ENCODE measurements at regions not wholly inside any gene's neighbourhood (a gene's known extent, or its start where the extent isn't known, plus 50 kb on each side); places are given as distances from the start of the nearest gene placed in this dataset.
"Not testable (repeated sequence)": the region's sequence is repeated elsewhere in the genome, so short reads cannot be mapped to it uniquely, and the experiment has no call there.

DNA sequence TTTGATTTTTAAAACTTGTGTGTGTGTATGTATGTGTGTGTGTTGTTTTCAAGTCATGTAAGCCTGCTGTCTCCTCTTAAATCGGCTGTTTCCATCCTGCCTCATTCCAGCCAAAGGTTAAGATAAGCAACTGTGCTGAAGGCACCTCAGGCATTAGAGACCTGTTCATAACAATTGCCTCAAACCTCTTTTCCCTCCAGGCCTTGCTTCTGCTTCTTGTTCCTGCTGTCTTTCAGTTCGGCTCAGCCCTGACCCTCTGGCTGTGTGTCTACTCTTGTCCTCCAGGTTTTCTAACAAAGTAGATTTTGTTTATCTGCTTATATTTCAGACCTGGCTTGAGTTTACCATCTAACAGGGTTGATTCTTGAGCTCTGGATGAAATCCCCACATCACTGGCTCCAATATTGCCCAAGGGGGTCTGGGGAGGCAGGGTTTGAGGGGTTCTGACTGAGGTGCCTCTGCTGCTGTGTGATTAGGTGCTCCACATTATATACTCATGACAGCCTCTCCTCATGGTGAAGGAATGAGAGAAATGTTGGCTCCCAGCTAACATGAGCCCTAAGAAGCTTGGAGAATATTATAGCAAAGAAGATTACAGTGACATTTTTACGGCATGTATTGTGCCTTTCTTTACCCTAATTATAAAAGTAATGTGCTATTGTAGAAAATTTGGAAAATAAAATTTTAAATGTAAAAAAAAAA is 229.7 kb upstream of the PIK3R1 start:
- H3K4me1 ChIP-seq (ENCODE audit: control insufficient read depth in 1 of 2, low read depth in 2 of 2), result peaks cover 8 to 20% of the 10 kb centered on the region in 2 donors
- H3K4me3 ChIP-seq, result no peak overlapping the region
- ATAC-seq (ENCODE audit: insufficient number of reproducible peaks, low FRiP score, low read depth) (no peak), DNase-seq (ENCODE audit: low spot score) (no peak)
- H3K36me3 ChIP-seq, result no peaks in the 10 kb centered on the region
- H3K9me3 ChIP-seq, result no peaks in the 10 kb centered on the region
- no peaks in the 10 kb centered on the region for H3K27me3 ChIP-seq (replicated peaks; ENCODE audit: insufficient read depth)
- TF ChIP-seq, protein P1, sequence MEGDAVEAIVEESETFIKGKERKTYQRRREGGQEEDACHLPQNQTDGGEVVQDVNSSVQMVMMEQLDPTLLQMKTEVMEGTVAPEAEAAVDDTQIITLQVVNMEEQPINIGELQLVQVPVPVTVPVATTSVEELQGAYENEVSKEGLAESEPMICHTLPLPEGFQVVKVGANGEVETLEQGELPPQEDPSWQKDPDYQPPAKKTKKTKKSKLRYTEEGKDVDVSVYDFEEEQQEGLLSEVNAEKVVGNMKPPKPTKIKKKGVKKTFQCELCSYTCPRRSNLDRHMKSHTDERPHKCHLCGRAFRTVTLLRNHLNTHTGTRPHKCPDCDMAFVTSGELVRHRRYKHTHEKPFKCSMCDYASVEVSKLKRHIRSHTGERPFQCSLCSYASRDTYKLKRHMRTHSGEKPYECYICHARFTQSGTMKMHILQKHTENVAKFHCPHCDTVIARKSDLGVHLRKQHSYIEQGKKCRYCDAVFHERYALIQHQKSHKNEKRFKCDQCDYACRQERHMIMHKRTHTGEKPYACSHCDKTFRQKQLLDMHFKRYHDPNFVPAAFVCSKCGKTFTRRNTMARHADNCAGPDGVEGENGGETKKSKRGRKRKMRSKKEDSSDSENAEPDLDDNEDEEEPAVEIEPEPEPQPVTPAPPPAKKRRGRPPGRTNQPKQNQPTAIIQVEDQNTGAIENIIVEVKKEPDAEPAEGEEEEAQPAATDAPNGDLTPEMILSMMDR (IDR thresholded peaks at IDR 0.05), result no peak
- no peak overlapping the region for H3K27ac ChIP-seq

DNA sequence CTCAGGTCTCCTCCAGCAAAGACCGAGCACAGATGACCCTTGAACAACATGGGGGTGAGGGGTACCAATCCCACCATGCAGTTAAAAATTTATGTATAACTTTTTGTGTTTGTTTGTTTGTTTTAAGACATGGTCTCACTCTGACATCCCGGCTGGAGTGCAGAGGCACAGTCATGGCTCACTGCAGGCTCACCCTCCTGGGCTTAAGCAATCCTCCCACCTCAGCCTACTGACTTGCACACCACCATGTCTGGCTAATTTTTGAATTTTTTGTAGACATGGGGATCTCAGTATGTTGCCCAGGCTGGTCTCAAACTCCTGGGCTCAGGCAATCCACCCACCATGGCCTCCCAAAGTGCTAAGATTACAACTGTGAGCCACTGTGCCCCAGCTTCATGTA is 231.0 kb upstream of the PIK3R1 start:
- Histone ChIP-seq H3K36me3 (no peaks in the 10 kb centered on the region), H3K9me3 (no peaks in the 10 kb centered on the region), H3K27me3 (replicated peaks; ENCODE audit: insufficient read depth) (no peaks in the 10 kb centered on the region), H3K27ac (no peak overlapping the region), H3K4me3 (no peak overlapping the region), H3K4me1 (ENCODE audit: control insufficient read depth in 1 of 2, low read depth in 2 of 2) (peaks cover 8 to 20% of the 10 kb centered on the region in 2 donors)
- no peak for DNase-seq (ENCODE audit: low spot score)
- ATAC-seq (ENCODE audit: insufficient number of reproducible peaks, low FRiP score, low read depth), result no peak
- TF ChIP-seq, protein P1 (IDR thresholded peaks at IDR 0.05), result no peak

GRCh38 chr5:67983251-67984110 is 232.1 kb upstream of the PIK3R1 start:
- Histone ChIP-seq H3K27ac (no peak overlapping the region), H3K27me3 (replicated peaks; ENCODE audit: insufficient read depth) (no peaks in the 10 kb centered on the region), H3K4me1 (ENCODE audit: control insufficient read depth in 1 of 2, low read depth in 2 of 2) (peaks cover 8 to 20% of the 10 kb centered on the region in 2 donors), H3K36me3 (no peaks in the 10 kb centered on the region), H3K4me3 (no peak overlapping the region), H3K9me3 (no peaks in the 10 kb centered on the region)
- DNase-seq (ENCODE audit: low spot score) (no peak), ATAC-seq (ENCODE audit: insufficient number of reproducible peaks, low FRiP score, low read depth) (no peak)
- TF ChIP-seq, protein P1 (IDR thresholded peaks at IDR 0.05), result no peak

DNA sequence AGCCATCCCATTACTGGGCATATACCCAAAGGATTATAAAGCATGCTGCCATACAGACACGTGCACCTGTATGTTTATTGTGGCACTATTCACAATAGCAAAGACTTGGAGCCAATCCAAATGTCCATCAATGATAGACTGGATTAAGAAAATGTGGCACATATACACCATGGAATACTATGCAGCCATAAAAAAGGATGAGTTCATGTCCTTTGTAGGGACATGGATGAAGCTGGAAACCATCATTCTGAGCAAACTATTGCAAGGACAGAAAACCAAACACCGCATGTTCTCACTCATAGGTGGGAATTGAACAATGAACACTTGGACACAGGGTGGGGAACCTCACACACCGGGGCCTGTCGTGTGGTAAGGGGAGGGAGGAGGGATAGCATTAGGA is 233.4 kb upstream of the PIK3R1 start:
- not testable (repeated sequence) for H3K4me3 ChIP-seq; H3K9me3 ChIP-seq; H3K27ac ChIP-seq; DNase-seq (ENCODE audit: low spot score); ATAC-seq (ENCODE audit: insufficient number of reproducible peaks, low FRiP score, low read depth); H3K27me3 ChIP-seq (replicated peaks; ENCODE audit: insufficient read depth); H3K36me3 ChIP-seq
- H3K4me1 ChIP-seq (ENCODE audit: control insufficient read depth in 1 of 2, low read depth in 2 of 2), result peaks cover 8 to 20% of the 10 kb centered on the region in 2 donors

- ATAC-seq (ENCODE audit: insufficient number of reproducible peaks, low FRiP score, low read depth) (no peak), DNase-seq (ENCODE audit: low spot score) (no peak)
- Histone ChIP-seq H3K36me3 (no peaks in the 10 kb centered on the region), H3K27me3 (replicated peaks; ENCODE audit: insufficient read depth) (no peaks in the 10 kb centered on the region), H3K27ac (no peak overlapping the region), H3K4me1 (ENCODE audit: control insufficient read depth in 1 of 2, low read depth in 2 of 2) (peaks cover 2 to 10% of the 10 kb centered on the region in 2 donors), H3K4me3 (no peak overlapping the region), H3K9me3 (no peaks in the 10 kb centered on the region)
- TF ChIP-seq, protein P1 (IDR thresholded peaks at IDR 0.05), result no peak
Observed at GRCh38 chr5:67978171-67978570, 237.4 kb upstream of the PIK3R1 start.
